IMR-90 (cell line): ENCODE measurements at regions not wholly inside any gene's neighbourhood (a gene's known extent, or its start where the extent isn't known, plus 50 kb on each side); places are given as distances from the start of the nearest gene placed in this dataset.

Experiments
- ATAC-seq: fragments of 200-7000 bp; cut with Tn5 transposase; 2 replicates; pipeline ENCODE4 v1.9.1; 2020; ENCODE audit warnings: low read depth, mild to moderate bottlenecking, moderate library complexity
- BruUV-seq: library from RNA; stranded (reverse); fragments of 400-500 nt; replicated peaks from 2 replicates; lab custom pipeline; 2021; lab: Mats Ljungman, UMichigan
- CTCF ChIA-PET: fragments of 300-600 bp; formaldehyde crosslinking; extraction: SDS; loops from one replicate; lab custom pipeline; 2021; ENCODE audit warnings: antibody characterized with exemption; lab: Yijun Ruan, JAX
- POLR2A ChIA-PET: fragments of 300-600 bp; sonication (Branson Sonifier 250); formaldehyde crosslinking; loops from one replicate; lab custom pipeline; 2022; ENCODE audit warnings: antibody characterized with exemption; ENCODE audit not compliant: unreplicated experiment; lab: Charles Lee
- DNase-seq: peaks from one replicate; pipeline ENCODE4 v3.0.0; 2013
- H2AFZ ChIP-seq: replicated peaks from 2 replicates; pipeline ENCODE3; 2013; ENCODE audit warnings: low read length, mild to moderate bottlenecking; ENCODE audit not compliant: poor library complexity
- H2AK5ac ChIP-seq: 2 replicates; pipeline ENCODE4 v1.6.1; 2013; ENCODE audit warnings: low read depth, low read length, inconsistent platforms
- H2AK9ac ChIP-seq: replicated peaks from 2 replicates; pipeline ENCODE3; 2013; ENCODE audit warnings: mild to moderate bottlenecking, low read depth, low read length, moderate library complexity; ENCODE audit not compliant: poor library complexity
- H2BK120ac ChIP-seq: 2 replicates; pipeline ENCODE4 v1.6.1; 2013; ENCODE audit warnings: low read depth, low read length, inconsistent platforms
- H2BK15ac ChIP-seq: 3 replicates; pipeline ENCODE4 v1.6.1; 2013; ENCODE audit warnings: low read depth, low read length, inconsistent platforms
- H2BK20ac ChIP-seq: 2 replicates; pipeline ENCODE4 v1.6.1; 2013; ENCODE audit warnings: low read depth, mild to moderate bottlenecking, inconsistent platforms, low read length, moderate library complexity
- H2BK5ac ChIP-seq: 2 replicates; pipeline ENCODE4 v1.6.1; 2013; ENCODE audit warnings: mild to moderate bottlenecking, low read depth, low read length, inconsistent platforms; ENCODE audit not compliant: poor library complexity, severe bottlenecking
- H3K14ac ChIP-seq: replicated peaks from 2 replicates; pipeline ENCODE4 v1.6.1; 2013; ENCODE audit warnings: low read depth, low read length, inconsistent platforms
- H3K18ac ChIP-seq: 2 replicates; pipeline ENCODE4 v1.6.1; 2013; ENCODE audit warnings: low read depth, low read length, control low read depth
- H3K23ac ChIP-seq: 2 replicates; pipeline ENCODE4 v1.6.1; 2013; ENCODE audit warnings: low read depth, low read length, inconsistent platforms
- H3K27ac ChIP-seq: 2 replicates; pipeline ENCODE4 v1.5.1; 2013; ENCODE audit warnings: mild to moderate bottlenecking, control low read depth, low read length; ENCODE audit not compliant: insufficient read depth
- H3K27me3 ChIP-seq: 2 replicates; pipeline ENCODE4 v1.6.1; 2013; ENCODE audit warnings: low read length; ENCODE audit not compliant: control insufficient read depth, insufficient read depth
- H3K36me3 ChIP-seq: 2 replicates; pipeline ENCODE4 v1.6.1; 2013; ENCODE audit warnings: low read length, mixed read lengths; ENCODE audit not compliant: control insufficient read depth, insufficient read depth
- H3K4ac ChIP-seq: 2 replicates; pipeline ENCODE4 v1.6.1; 2013; ENCODE audit warnings: low read depth, low read length, inconsistent platforms
- H3K4me1 ChIP-seq: 2 replicates; pipeline ENCODE4 v1.6.1; 2013; ENCODE audit warnings: low read length, mixed read lengths; ENCODE audit not compliant: control insufficient read depth, insufficient read depth
- H3K4me2 ChIP-seq: 2 replicates; pipeline ENCODE4 v1.6.1; 2013; ENCODE audit warnings: low read depth, mild to moderate bottlenecking, control low read depth, low read length, moderate library complexity
- H3K4me3 ChIP-seq: 2 replicates; pipeline ENCODE4 v1.5.1; 2013; ENCODE audit warnings: low read depth, mild to moderate bottlenecking, control low read depth, low read length, moderate library complexity; ENCODE audit not compliant: insufficient read depth
- H3K56ac ChIP-seq: 2 replicates; pipeline ENCODE4 v1.6.1; 2013; ENCODE audit warnings: low read length, inconsistent platforms; ENCODE audit not compliant: insufficient read depth; ENCODE audit errors: extremely low read depth
- H3K79me1 ChIP-seq, 2 experiments: 2 replicates each; pipeline ENCODE4 v1.6.1; 2013; ENCODE audit warnings: low read length in 2 of 2, inconsistent platforms in 1 of 2, low read depth in 1 of 2
- H3K9ac ChIP-seq: 2 replicates; pipeline ENCODE4 v1.6.1; 2013; ENCODE audit warnings: low read depth, low read length, control low read depth
- H3K9me1 ChIP-seq: 2 replicates; pipeline ENCODE4 v1.6.1; 2013; ENCODE audit warnings: low read length, inconsistent platforms; ENCODE audit not compliant: insufficient read depth
- H3K9me3 ChIP-seq: 2 replicates; pipeline ENCODE4 v1.6.1; 2013; ENCODE audit warnings: low read length; ENCODE audit not compliant: control insufficient read depth, insufficient read depth
- H4K20me1 ChIP-seq: 2 replicates; pipeline ENCODE4 v1.6.1; 2013; ENCODE audit warnings: low read length, inconsistent platforms; ENCODE audit not compliant: insufficient read depth
- H4K5ac ChIP-seq: 2 replicates; pipeline ENCODE4 v1.6.1; 2013; ENCODE audit warnings: mild to moderate bottlenecking, low read depth, low read length, control low read depth
- H4K8ac ChIP-seq, 2 experiments: 2 replicates each; pipeline ENCODE4 v1.6.1; 2013; ENCODE audit warnings: low read depth in 2 of 2, low read length in 2 of 2, control low read depth in 1 of 2, inconsistent platforms in 1 of 2
- H4K91ac ChIP-seq: 2 replicates; pipeline ENCODE4 v1.6.1; 2013; ENCODE audit warnings: low read depth, low read length, inconsistent platforms; ENCODE audit not compliant: insufficient read depth
- MXI1 ChIP-seq: IDR thresholded peaks from 2 replicates; pipeline ENCODE4 v1.6.1; 2012; ENCODE audit warnings: low read depth, mild to moderate bottlenecking, low read length, moderate library complexity, borderline replicate concordance
- NFE2L2 ChIP-seq: fragments of 150-350 bp; IDR thresholded peaks from 2 replicates; pipeline ENCODE4 v1.6.1; 2016; ENCODE audit warnings: low read depth, mild to moderate bottlenecking, low read length
- POLR2A ChIP-seq: IDR thresholded peaks from 2 replicates; pipeline ENCODE4 v1.6.1; 2012; ENCODE audit warnings: mild to moderate bottlenecking, low read depth, low read length
- RFX5 ChIP-seq: IDR thresholded peaks from 2 replicates; pipeline ENCODE4 v1.8.0; 2012; ENCODE audit warnings: low read depth, mild to moderate bottlenecking, low read length, moderate library complexity
- whole genome bisulfite sequencing, 2 experiments: methylation state at CpG; one replicate each; pipeline versions ENCODE4 v1.1.5 to v1.1.7; 2013; ENCODE audit warnings: missing lambda C conversion rate in 2 of 2; ENCODE audit not compliant: insufficient read length in 1 of 2; ENCODE audit errors: extremely low coverage in 2 of 2; 5-methylcytosine and 5-hydroxymethylcytosine counted together
- dilution Hi-C: fragments of 300-500 bp; cut with HindIII; formaldehyde crosslinking; loops from one replicate; pipeline ENCODE4 v1.14.3; 2018; ENCODE audit warnings: low sequenced_read_pairs; ENCODE audit not compliant: unreplicated experiment
- in situ Hi-C: fragments of 300-500 bp; cut with MboI; formaldehyde crosslinking; loops from 3 replicates; pipeline ENCODE4 v1.14.3; 2019; ENCODE audit warnings: low sequenced_read_pairs, inconsistent platforms, mixed read lengths
- intact Hi-C: fragments of 100-400 bp; cut with micrococcal nuclease; formaldehyde crosslinking; loops from 2 replicates; pipeline ENCODE4 v1.10.0; 2022

GRCh38 chr10:30781670-30782121 is 152.1 kb upstream of the LYZL2 start:
- Histone ChIP-seq H3K9me3 (peaks cover 2% of the 10 kb centered on the region; the same call in 1 of the 2 replicates), H2BK20ac (peak overlapping the region; percentile 29; the same call in 1 of the 2 replicates), H3K4me3 (no peak overlapping the region), H3K79me1 (peaks cover 0 to 15% of the 10 kb centered on the region in 2 experiments; a peak in 2 of 4 replicates), H3K9ac (no peak overlapping the region), H3K27ac (no peak overlapping the region), H2BK15ac (no peak overlapping the region; the same call in 2 of the 3 replicates), H2AFZ (peak overlapping the region; percentile 7), H3K18ac (no peak overlapping the region; the same call in 1 of the 2 replicates), H3K9me1 (peaks cover 9% of the 10 kb centered on the region; the same call in 1 of the 2 replicates), H4K8ac (peak overlapping the region in 1 of 2 experiments; percentile 10; a peak in 1 of 4 replicates), H3K27me3 (no peaks in the 10 kb centered on the region), H3K14ac (no peak overlapping the region), H3K4me2 (no peak overlapping the region), H2BK120ac (peak overlapping the region; percentile 58; the same call in 1 of the 2 replicates), H4K20me1 (no peaks in the 10 kb centered on the region), H2AK9ac (no peak overlapping the region), H2AK5ac (peak overlapping the region; percentile 44; the same call in 1 of the 2 replicates), H4K5ac (0 out of 2 replicates have a peak overlapping the region, but pooled peaks have one; percentile 19), H3K23ac (no peak overlapping the region), H3K4me1 (peaks cover 24% of the 10 kb centered on the region), H4K91ac (peak overlapping the region; percentile 8), H3K56ac (no peak overlapping the region), H2BK5ac (peak overlapping the region; percentile 3), H3K4ac (peak overlapping the region; percentile 24; the same call in 1 of the 2 replicates), H3K36me3 (no peaks in the 10 kb centered on the region)
- ChIA-PET CTCF (interaction anchor here (1.8 kb wide), 1 partner anchor 30 kb away, joined by 8 read pairs; no protein-coding TSS in a partner anchor), POLR2A (no interaction called here)
- DNase-seq: no peak
- intact Hi-C loops (loop anchor here (10.0 kb wide), 1 partner anchor 703 kb away; no protein-coding TSS in a partner anchor), in situ Hi-C loops (loop anchor here (5.0 to 10.0 kb wide), 2 partner anchors 251 to 353 kb away; partner anchors contain the start of gene ZNF438), dilution Hi-C loops (no loop called here)
- TF ChIP-seq POLR2A (no peak), RFX5 (no peak), NFE2L2 (no peak), MXI1 (no peak)
- BruUV-seq: no TSS peak
- 88% methylated on average over 10 of the region's 12 CpGs; no CpG with 5 or more reads in 1 of the 2 experiments for WGBS, 2 experiments
- no peak for ATAC-seq
